Breast epithelium (tissue), 3 donors: ENCODE measurements at regions not wholly inside any gene's neighbourhood (a gene's known extent, or its start where the extent isn't known, plus 50 kb on each side); places are given as distances from the start of the nearest gene placed in this dataset.

Experiments
- CTCF ChIP-seq, 3 donors: fragments of 450-650 bp; IDR thresholded peaks; one replicate each; pipeline ENCODE4 v1.5.1; 2016 to 2017; ENCODE audit warnings: antibody characterized with exemption in 3 of 3, mild to moderate bottlenecking in 3 of 3, moderate library complexity in 3 of 3
- POLR2AphosphoS5 ChIP-seq, 3 donors: sonication (generic); formaldehyde crosslinking; IDR thresholded peaks; one replicate each; pipeline ENCODE4 v1.6.1; 2017; ENCODE audit warnings: antibody characterized with exemption in 3 of 3

GRCh38 chr12:131363393-131363792 lies 347.5 kb upstream of the SFSWAP start:
- TF ChIP-seq CTCF (IDR thresholded peaks at IDR 0.05): no peak
- TF ChIP-seq POLR2AphosphoS5 (IDR thresholded peaks at IDR 0.05): no peak
